ENCODE measurements at regions not wholly inside any gene's neighbourhood (a gene's known extent, or its start where the extent isn't known, plus 50 kb on each side); places are given as distances from the start of the nearest gene placed in this dataset.
"Not testable (repeated sequence)": the region's sequence is repeated elsewhere in the genome, so short reads cannot be mapped to it uniquely, and the experiment has no call there.

- no peak for DNase-seq (ENCODE audit: extremely low read depth, low read depth)
Observed at GRCh38 chr5:24232041-24232440, 412.7 kb downstream of the CDH10 start.

DNA sequence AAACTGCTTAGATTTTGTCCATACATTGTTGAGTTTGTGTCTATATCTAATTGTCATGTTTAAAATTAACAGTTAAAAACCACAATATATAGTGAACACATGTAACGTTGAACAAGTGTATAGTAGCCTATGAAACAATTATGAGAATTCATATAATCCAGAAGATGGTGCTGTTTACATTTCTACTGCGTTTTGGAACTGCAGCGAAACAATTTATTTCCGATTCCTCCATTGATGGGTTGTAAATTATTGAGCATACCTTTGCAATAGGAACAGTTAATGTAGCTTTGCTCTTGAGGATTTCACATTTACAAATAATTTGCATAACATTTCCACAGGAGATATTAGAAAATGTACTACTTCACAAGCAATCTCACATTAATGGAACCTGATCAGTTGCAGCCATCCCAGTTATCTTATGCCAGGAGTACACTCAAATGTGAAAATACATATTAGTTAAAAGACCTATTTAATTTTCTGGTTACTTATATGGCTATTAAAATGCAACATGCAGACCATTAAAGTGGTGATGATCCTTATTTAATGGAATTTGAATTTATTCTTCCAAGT, 411.8 kb downstream of the CDH10 start:
- DNase-seq (ENCODE audit: extremely low read depth, low read depth): peak; percentile 24

DNA sequence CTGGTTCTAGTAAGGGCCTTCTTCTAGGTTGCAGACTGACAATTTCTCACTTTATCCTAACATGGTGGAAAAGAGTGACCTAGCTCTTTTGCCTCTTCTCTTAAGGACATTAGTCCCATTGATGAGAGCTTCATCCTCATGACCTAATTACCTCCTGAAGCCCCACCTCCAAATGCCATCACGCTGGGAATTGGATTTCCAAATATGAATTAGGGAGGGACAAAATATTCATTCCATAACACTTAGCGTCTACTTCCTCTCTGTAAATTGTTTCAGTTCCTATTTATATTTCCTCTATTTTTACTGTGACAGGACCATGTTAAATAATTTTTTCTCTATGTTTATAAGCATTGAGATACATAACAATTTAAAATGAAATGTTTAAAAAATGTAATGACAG, 408.8 kb downstream of the CDH10 start:
- DNase-seq (ENCODE audit: extremely low read depth, low read depth): no peak

- no peak for DNase-seq (ENCODE audit: extremely low read depth, low read depth)
Observed at GRCh38 chr5:24245821-24246220, 399.0 kb downstream of the CDH10 start.

DNA sequence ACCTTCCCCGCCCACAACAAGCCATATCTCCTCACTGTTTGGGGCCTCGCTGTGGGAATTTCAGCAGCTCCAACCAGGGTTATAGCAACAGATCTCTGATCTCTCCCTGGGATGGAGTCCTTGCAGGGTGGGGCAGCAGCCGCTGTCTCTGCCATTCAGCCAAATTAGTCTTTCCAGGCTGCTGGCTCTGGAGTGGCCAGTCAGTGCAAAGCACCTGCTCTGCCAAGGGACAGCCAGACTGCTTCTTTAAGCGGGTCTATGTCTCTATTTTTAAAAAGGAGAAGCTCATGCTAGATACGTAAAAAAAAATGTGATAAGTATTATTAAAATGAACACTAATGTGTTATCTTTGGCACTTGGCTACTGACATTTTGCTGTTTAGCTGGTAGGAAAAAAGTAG, 380.2 kb downstream of the CDH10 start:
- DNase-seq (ENCODE audit: extremely low read depth, low read depth): no peak

GRCh38 chr5:24265306-24265705, 379.5 kb downstream of the CDH10 start:
- no peak for DNase-seq (ENCODE audit: extremely low read depth, low read depth)

GRCh38 chr5:24268482-24269056, 376.2 kb downstream of the CDH10 start:
- DNase-seq (ENCODE audit: extremely low read depth, low read depth): no peak

DNA sequence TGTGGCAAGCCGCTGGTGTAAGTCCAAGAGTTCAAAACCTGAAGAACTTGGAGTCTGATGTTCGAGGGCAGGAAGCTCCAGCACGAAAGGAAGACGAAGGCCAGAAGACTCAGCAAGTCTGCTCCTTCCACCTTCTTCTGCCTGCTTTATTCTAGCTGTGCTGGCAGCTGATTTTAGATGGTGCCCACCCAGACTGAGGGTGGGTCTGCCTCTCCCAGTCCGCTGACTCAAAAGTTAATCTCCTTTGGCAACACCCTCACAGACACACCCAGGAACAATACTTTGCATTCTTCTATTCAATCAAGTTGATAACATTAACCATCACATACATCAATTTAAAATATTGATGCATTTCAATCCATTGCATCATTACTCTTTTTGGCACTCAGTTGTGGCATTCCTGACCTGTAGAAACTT, 373.1 kb downstream of the CDH10 start:
- not testable (repeated sequence) for DNase-seq (ENCODE audit: extremely low read depth, low read depth)

DNA sequence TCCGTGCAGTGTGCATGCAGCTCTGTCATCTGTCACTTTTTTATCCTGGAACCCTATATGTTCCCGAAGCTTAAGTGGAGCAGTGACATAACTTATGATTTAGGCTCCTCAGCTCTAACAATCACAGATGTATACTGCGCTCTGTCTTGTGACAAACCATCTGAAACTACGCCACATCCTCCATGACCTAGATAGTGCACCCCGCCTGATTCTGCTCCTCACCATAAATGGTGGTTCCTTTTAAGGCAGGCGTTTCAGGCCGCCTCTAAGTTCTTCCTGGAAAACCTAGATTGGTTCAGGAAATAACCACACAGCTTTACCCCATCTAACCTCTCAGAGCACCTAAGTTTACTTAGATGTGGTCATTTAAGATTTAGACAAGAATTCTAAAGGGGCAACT, 372.0 kb downstream of the CDH10 start:
- DNase-seq (ENCODE audit: extremely low read depth, low read depth): no peak

GRCh38 chr5:24280215-24280614, 364.6 kb downstream of the CDH10 start:
- no peak for DNase-seq (ENCODE audit: extremely low read depth, low read depth)

- no peak for DNase-seq (ENCODE audit: extremely low read depth, low read depth)
Observed at GRCh38 chr5:24281818-24282217, 363.0 kb downstream of the CDH10 start.

DNA sequence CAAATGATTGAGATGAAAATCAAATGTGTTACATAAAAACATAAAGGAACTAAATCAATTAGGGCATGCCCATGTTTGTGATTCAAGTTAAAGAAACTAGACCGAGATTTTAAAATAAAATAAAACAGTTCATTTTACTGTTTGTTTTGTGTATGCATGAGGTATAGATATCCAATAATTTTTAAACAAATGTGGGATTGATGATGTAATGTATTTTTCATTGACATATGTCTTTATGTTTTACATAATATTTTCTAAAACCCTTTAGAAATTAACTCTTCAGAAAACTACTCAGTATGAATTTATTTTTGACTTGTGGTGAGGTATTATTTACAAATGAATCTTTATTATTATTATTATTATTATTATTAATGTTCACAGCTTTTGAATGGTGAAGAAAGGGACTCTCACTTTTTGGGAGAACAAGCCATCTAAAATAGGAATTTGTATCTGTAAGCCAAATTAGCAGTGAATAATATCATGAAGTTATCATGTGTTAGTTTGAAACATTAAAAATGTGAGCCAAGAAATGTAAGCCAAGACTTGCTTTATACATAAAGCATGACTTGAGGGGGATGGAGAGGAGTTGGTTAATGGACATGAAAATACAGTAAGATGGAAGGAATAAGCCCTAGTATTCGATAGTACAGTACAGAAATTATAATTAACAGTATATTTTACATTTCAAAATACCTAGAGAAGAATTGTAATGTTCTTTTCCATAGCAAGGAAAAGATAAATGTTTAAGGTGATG, 355.0 kb downstream of the CDH10 start:
- no peak for DNase-seq (ENCODE audit: extremely low read depth, low read depth)

- DNase-seq (ENCODE audit: extremely low read depth, low read depth): no peak
Observed at GRCh38 chr5:24290536-24290935, 354.2 kb downstream of the CDH10 start.

- no peak for DNase-seq (ENCODE audit: extremely low read depth, low read depth)
Observed at GRCh38 chr5:24291916-24292315, 352.9 kb downstream of the CDH10 start.

- no peak for DNase-seq (ENCODE audit: extremely low read depth, low read depth)
Observed at GRCh38 chr5:24294333-24294732, 350.4 kb downstream of the CDH10 start.

DNA sequence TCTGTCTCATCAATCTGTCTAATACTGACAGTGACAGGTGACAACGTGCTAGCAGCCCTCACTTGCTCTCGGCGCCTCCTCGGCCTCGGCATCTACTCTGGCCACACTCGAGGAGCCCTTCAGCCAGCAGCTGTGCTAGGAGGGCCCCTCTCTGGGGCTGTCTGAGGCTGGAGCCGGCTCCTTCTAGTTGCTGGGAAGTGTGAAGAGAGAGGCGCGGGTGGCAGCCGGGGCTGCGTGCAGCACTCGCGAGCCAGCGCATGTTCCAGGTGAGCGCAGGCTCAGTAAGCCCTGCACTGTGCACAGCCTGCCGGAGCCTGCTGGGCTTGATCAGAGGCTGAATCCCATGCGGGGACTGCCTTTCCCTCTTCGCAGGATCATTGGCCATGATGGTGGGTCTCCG, 330.7 kb downstream of the CDH10 start:
- no peak for DNase-seq (ENCODE audit: extremely low read depth, low read depth)

DNA sequence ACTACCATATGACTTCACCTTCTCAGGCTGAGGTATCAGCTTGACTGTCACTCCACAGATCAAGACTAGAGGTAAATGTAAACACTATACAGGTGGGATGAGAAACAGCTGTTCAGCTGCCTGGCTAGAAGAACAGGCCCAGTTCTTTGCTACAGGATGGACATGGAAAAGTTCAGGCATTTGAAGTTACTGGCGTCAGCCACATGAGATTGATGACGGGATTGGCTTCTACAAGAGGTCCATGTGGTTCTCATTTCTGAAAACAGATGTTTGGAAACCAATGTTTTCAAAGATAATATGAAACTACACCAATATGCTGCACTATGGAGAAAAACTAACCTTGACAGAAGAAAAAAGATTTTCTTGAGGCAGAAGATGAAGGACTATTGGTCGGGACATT, 324.1 kb downstream of the CDH10 start:
- DNase-seq (ENCODE audit: extremely low read depth, low read depth): no peak

GRCh38 chr5:24325306-24325832, 319.4 kb downstream of the CDH10 start:
- no peak for DNase-seq (ENCODE audit: extremely low read depth, low read depth)

DNA sequence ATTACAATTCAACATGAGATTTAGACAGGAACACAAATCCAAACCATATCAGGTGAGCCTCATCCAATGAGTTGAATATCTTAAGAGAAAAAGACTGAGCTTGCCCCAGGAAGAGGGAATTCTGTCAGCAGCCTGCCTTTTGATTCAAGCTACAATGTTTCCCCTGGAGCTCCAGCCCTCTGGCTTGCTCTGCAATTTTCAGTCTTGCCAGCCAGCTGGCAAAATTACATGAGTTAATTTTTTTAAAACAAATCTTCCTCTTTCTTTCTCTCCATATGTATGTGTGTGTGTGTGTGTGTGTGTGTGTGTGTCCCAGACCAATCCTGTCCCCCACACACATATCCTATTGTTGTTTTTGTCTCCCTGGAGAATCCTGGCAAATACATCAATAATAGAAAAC, 313.2 kb downstream of the CDH10 start:
- DNase-seq (ENCODE audit: extremely low read depth, low read depth): no peak

- no peak for DNase-seq (ENCODE audit: extremely low read depth, low read depth)
Observed at GRCh38 chr5:24347158-24347557, 297.6 kb downstream of the CDH10 start.

DNA sequence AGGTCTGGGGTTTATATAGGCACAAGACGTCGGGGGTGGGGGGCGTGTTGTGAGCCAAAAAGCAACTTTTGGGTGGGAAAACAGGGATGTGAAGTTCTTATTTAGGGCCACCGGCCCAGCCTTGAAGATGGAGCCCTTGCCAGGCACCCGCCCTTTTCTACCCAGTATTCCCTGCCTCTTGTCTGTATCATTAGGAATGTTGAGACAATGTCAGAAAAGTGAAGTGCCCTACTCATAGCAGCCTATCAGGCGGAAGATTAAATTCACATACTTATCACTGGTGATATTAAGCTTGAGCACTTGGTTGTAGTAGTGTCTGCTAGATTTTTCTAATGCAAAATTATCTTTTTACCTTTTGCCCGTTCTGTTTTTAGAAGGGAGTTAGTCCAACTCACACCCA, 293.5 kb downstream of the CDH10 start:
- DNase-seq (ENCODE audit: extremely low read depth, low read depth): no peak

DNA sequence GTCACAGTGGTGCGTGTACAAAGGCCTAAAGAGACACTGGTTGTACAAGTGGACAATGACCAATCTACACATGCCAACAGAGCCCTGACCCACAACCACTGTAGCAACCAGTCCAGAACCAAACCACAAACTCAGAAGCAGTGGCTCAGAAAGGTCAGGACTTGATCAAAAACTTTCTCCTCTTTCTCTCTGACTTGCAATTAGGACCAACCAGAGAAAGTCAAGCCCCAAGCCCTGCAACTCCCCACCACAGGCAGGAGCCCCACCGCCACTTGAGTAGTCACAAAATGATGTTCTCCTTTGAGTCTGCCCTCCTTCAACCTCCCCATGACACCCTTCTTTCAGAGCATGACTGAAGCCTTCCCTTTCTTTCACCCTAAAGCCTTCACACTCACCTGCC, 291.8 kb downstream of the CDH10 start:
- DNase-seq (ENCODE audit: extremely low read depth, low read depth): no peak
